HT1080 (cell line): ENCODE measurements at regions not wholly inside any gene's neighbourhood (a gene's known extent, or its start where the extent isn't known, plus 50 kb on each side); places are given as distances from the start of the nearest gene placed in this dataset.

Experiments used
- DNase-seq: peaks from one replicate; pipeline ENCODE4 v3.0.0-alpha.2; 2015; ENCODE audit warnings: low read depth

DNA sequence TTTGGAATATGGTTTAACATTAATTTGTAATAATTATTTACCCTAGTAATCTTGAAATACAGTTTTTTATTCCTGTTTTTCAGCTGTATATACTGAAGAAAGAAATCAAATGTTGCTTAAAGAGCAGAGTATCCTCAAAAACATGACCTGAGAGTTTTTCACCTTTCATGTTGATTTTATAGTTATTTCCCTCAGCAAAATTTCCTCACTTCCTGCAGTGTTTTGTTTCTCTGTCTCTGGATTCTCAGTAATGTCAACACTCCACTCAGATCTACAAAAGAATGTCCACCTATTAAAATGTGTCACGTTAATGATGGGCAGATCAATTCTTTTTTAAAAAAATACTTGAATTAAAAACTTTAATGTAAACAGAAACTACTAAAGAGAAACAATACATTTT lies 398.3 kb downstream of the ANXA1 start:
- no peak for DNase-seq

DNA sequence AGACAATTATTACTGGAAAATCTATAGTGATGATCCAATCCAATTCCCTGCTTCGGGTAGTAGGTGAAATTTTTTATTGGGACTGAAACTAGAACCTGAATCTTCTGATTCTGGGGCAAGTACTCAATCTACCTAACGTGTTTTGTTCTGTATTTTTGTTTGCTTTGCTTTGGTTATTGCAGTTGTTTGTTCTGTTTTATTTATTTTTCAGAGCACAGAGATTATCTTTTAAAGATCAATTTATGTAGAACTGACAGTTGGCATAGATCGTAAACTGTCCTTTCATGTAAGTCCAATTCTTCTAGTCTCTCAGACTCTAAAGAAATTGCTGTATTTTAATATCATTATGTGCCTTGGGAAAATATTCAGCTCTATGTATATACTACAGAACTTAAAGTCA lies 401.6 kb downstream of the ANXA1 start:
- DNase-seq, result no peak

DNA sequence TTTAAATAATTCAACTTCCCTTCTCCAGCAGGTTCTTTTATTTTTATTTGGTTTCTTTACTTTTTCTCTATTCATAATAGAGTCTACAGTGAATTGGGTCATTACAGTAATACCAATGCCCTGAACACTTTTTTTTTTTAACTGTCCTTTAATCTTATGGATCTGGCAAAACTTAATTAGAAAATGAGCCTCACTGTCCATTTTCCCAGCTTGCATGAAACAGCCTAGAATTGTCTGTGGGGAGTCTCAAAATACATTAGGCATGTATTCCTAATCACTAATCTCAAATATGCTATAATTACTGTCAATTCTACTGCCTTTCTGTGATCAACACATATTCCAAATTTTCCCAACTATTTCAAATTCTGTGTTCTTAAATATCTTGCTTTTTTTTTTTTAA lies 406.8 kb downstream of the ANXA1 start:
- DNase-seq, result no peak

DNA sequence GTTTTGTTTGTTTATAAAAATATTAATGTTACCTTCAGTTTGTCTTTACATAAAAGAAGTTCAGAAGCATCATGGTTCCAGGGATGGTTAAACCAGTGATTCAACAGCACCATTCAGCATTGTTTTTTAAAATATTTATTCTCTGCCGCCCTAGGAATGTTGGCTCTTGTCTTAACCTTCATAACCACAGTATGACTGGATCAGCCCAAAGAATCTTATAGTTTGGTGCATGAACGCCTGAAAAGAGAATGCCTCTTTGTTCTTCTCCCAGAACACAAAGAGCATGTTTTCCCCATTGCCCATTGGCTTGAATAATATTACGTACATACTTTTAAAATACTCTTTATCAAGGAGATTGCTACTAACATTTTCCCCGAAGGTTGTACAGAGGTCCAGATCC lies 413.4 kb downstream of the ANXA1 start:
- DNase-seq, result peak; percentile 75

DNA sequence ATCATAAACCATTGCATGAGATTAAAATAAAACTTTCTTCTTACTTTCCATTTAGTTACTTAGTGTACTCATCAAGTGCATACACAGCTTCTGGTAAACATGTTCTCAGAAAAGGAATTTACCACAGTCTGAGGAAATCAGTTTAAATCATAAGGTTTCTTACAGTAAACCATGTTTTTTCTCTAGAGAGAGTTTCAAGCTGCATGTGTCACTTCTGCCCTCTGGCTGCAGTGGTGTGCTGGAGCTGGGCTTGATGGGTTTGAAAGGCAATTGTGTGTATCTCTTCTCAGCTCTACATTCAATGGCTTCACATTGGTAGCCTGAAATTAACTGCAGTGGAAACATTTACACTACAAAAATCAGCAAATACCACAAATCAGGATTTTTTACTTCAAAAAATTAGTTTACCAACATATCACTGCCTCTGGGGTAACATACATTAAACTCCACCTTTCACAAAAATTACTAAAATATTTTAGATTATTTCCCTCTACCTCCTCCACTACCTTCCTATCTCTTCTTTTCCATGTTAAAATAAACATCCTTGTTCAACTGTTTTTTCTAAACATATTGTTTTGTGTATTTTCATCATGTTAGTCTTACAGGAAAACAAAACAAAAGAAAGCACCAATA lies 414.3 kb downstream of the ANXA1 start:
- peak; percentile 62 for DNase-seq

DNA sequence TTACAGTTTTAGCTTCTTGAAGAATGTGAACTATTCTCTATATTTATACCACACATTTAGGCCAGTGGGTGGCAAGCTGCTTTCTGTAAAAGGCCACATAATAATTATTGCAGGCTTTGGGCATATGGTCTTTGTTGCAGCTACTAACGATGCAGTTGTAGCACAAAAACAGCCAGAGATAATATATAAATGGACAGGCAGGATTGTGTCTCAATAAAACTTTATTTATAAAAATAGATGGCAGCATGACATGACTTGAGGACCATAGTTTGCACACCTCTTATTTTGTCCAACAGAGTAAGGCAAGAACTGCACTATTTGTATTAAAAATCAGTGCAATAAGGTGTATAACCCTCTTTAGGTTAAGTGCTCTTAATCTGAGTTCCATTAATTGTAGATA lies 415.0 kb downstream of the ANXA1 start:
- no peak for DNase-seq

DNA sequence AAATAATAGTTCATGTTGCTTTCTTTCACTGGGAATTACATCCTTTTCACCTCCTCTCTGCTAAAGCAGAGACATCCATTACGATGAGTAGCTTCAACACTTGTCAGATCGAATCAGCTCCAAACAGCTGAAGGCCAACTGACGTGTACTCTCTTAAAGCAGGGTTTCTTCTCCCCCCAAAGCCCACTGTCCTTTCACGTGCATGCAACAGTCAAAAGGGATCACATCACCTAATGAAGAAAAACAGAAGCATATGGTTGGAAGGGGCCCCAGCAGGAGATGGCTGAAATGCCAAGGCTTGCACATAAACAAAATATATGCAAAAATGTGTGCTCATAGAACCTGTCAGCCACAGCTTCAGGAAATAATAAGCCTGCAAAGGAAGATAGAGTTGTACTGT lies 421.6 kb downstream of the ANXA1 start:
- no peak for DNase-seq

DNA sequence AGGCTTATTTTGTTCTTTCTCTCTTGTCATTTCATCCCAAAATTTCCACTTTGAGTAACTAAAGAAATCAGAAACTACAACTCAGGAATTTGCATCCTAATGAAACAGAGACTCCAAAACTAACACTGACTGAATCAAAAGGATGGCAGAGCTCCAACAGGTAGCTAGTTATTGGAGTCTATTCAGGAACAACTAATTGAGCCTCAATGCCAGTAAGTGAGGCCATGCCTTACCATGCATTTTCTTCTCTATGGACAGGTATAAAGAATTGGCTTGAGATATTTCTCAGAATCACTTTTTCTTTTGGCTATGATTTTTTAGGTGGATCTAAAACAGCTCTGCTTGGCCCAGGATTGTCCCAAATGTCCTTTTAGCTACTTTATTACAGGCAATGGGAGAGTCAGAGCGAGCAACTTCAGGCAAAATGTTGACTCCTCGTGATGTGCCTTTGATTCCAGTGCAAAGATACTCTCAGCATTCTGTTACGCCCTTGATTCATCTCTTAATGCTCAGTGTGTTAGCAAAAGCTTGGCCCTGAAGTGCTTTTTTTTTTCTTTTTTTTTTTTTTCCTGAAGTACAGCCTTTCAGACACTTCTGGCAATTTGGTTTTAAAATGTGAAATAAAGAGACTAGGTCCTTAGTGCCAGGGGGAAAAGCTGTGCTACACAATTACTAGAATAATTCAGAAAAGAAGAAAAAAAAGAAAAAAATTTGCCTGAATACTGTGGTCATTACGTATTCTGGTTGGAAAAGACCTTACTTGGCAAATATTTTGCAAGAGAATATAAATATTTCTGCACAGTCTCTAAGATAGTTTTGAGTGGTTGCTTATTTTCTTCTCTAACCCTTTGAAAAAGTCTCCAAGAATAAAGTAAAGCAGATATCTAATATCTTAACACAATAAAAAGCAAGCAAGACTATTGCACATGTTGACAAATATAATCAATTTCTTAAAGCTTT lies 423.7 kb downstream of the ANXA1 start:
- DNase-seq, result no peak

DNA sequence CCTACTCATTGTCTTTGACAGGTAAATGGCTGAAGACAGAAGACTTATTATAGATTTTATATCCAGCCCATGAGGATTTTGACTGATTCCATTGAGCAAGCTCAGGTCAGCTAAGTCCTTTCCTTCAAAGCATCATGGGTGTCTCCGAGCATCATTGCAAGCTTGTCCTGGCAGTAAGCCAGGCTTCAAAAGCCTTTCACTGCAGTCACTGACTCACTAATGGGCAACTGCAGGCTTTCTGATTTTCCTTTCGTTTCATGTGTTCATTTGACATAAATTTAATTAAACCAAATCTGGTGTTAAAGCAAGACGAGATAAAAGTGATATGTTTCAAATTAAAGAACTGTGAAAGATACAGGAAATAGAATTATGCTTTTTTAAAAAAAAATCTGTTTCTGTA lies 426.2 kb downstream of the ANXA1 start:
- peak; percentile 57 for DNase-seq

DNA sequence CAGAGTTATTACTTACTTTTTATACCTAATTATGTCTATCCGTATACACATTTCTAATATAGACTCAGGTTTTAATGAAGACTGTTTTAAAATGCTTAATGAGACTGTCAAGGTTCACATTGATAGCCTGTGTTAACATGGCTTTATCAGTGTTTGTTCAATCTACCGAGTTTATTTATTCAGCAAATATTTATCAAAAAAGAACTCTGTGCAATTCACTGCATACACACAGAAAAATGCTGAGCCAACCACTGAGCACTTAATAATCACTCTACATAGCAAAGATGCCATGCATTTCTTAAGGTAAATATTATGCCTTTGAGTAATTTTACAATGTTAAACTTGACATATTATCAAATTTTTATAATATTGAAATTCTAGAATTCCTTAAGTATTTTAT lies 428.2 kb downstream of the ANXA1 start:
- DNase-seq, result no peak

DNA sequence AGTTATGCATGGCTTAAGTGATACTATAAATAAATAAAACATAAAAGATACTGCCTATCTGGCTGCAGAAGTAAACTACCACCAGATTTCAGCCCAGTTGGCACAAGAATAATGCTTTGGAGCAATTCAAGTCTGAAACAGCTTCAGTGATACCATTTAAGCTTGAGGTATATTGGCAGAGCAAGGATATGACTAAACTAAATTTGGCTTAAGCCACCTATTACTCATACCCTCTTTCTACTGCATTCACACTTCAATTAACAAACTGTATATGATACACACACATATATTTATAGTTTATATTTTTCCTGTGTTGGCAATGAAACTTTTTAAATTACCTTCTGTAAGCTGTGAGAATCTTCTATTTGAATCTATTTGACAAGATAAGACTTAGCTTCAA lies 431.9 kb downstream of the ANXA1 start:
- DNase-seq, result peak; percentile 83

DNA sequence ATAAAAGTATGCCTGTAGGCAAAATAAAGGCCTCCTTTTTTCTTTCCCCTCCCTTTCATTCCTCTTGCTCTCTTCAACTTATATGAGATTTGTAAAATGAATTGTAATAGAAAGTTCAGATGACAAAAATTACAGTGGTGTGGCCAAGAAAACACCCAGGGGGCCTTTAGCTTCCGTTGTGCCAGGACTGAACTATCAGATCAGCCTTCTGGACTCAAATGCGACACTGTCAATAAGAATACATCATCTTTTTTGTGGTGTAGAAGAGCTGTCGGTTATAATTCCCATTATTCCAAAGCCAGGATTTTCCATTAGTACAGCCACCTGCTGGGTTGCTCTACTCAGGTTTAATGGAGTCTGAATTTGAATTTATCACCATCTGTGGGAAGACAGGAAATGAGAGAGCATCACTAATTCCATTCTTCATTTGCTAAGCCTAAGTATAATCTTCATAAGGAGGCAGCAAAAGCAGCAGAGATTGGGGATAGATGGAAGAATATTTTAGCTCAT lies 443.4 kb downstream of the ANXA1 start:
- no peak for DNase-seq

DNA sequence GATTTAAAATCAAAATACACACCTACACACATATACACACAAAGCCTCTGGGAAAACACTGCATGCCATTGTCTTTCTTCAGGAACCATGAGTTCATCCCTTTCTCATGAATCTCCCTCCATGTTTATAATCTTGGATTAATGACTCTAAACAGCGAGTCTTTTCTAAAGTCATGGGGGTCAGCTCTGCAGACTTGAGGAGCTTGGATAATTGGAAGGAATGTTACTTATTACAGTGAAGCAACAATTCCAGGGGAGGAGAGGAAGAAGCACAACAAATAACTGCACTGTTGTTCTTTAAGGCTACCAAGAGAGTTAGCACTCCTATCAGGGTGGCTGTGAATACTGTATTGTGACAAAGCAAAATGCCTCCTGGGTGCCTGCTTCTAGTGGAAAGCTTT lies 444.7 kb downstream of the ANXA1 start:
- no peak for DNase-seq

DNA sequence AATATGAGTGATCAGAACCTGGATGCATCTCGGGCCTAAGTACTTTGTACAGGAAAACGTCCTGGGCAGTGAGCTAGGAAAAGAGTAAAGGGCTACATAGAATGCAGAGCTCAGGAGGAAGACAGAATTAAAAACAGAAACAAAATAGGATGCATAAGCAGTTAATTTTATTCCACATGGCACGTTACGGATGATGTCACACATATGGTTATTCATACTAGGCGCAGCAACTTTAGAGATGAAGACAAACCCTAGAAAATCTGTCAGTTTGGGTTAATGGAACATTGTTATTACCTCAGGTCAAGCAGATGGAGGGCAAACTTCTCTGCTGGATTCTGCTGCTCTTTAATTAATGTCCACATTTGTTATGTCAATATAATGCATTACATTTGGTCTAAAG lies 445.4 kb downstream of the ANXA1 start:
- DNase-seq, result no peak

DNA sequence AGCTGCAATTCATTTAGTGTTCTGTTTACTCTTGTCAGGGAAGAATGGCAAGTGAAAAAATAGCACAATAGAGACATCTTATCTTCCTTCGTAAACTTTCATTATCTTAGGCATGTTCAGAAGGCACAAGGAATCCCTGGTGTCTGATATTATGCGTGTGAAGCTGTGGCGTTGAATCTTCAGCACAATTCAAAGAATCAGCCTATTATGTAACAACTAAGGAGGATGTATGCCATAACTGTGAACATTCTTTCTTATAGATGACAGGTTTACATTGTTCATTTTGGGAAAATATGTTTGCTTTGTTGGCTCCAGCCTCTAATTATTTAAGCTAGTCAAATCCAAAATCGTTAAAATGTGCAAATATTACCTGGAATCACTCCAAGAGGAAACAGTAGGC lies 446.1 kb downstream of the ANXA1 start:
- no peak for DNase-seq

DNA sequence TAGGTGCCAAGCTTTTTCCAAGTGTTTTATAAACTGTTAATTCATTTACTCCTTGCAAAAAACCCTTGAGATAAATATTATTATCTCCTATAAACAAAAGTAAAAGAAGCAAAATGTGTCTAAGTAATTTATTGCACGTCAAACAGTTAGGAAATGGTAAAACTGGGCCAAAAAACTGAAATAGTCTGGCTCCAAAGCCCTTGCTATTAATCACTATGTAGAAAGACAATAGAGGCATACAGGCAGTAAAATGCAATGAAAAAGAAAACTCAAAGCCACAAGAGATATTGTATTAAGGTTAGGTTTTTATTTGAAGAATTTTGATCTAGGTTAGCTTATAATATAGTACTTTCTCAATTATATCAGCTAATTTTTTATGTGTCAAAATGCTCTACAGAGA lies 457.7 kb downstream of the ANXA1 start:
- no peak for DNase-seq

DNA sequence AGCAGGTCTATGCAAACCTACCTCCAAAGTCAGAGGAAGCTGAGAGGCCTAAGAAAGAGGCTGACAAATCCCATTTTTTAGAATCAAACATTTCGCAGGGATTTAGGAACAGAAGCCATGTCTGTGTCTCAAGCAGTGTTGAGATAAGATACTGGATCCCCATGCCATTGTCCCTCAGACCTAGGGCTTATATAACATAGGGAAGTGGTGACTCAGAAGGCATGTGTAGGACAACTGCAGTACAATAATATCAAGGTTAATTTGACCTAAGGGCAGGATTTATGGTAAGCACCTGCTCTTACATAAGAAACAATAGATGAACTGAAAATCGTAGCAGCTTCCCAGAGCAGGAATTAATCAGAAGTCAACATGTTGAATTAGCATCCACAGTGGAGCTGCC lies 459.4 kb downstream of the ANXA1 start:
- peak; percentile 24 for DNase-seq

DNA sequence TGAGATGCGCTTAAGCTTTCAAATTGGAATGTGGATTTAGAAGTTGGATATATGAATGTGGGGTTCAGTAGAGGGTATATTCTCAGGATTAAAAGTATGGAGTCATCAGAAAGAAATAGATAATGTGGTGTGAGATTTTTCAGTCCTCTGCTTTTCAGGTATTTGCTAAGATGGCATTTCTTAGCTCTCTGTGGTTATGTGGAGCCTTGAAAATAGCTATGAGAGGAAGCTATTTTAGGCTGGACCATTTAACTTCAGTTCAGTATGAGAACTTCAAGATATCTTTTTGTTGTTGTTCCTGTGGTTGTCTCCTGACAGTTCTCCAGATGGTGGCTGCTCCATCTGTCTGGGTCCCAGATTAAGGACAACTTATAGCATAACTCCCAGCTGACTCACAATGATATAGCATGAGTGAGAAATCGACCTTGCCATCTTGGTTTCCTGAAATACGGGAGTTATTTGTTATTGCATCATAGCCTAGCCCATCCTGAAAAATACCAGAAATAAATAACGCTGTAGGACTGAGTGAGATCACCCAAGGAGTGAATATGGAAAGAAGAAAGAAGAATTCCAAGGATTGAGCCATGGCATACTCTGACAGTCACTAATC lies 461.5 kb downstream of the ANXA1 start:
- peak; percentile 77 for DNase-seq

DNA sequence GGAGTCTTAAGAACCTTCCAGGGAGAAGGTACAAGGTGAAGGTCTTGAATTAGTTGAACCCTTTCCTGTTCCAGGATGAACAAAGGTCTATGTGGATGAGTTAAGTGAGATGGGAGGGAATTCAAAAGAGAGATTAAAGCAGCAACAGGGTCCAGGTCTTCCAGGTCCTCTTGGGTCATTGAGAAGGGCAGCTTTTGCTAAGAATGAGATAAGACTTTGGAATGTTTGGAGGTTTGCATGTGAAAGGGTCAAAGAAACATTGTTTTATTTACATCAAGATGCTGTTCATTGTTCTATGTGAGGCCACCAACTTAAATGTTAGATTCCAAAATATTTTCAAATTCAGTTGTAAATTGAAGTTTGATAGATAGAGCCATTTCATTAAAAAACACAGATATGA lies 463.9 kb downstream of the ANXA1 start:
- DNase-seq, result no peak

DNA sequence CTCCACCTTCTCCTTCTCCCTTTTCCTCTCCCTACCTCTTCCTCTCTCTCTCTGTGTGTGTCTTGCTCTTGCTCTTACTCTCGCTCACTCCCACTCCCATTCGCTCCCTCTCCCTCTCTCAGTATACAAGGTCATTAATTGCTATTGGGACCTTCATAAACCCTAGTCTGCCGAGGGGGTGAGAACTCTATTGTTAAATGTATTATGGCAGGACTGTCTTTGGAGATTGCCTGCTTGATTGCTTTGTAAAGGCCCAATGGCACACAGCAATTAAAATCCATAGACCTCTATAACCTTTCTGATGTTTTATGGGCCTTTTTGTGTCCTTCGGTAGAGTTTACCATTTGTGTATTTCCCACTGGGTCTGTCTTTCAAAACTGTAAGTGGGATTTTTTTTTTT lies 465.9 kb downstream of the ANXA1 start:
- no peak for DNase-seq

DNA sequence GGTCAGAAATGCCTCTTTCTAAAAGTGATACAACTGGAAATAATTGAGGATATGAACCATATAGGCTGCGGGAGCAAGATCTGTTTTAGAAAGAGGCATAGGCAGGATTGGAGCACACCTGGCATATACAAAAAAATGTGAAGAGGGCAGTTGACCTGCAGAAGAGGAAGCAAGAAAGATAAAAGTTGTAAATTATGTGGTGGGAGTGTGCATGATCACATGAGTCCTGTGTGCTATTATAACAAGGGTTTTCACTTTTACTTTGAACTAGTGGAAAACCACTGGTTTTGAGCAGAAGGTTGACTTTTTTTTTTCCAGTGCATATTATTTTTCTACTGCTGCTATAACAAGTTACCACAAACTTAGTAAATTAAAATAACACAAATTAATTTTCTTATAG lies 489.3 kb downstream of the ANXA1 start:
- no peak for DNase-seq

DNA sequence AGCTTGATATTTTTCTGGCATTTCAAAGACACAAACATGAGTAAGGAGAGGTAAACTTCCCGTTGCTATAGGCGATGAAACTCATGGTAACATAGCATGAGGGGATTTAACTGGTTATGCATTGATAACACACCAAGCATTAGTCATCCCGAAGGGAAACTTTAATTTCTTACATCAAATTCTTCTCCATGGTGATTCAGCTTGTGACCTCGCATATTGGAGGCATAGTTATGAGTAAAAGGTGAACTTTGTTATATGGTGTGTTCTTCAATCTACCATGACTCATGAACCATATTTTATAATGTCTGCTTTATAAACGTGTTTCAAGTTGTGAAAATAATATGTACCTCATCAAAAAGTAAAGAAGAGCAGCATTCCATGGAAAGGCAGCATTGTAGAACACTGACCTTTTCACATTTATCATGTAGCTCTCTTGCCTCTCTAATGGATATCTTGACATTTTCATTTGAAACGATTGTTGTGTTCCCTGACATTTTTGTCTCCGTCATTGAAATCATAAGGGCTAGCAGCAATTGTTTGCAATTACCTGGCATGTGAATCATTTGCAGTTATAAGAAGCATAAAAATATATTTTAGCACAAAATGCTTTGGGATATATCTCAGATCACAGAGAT lies 491.8 kb downstream of the ANXA1 start:
- DNase-seq, result peak; percentile 92
